ENCODE measurements at regions not wholly inside any gene's neighbourhood (a gene's known extent, or its start where the extent isn't known, plus 50 kb on each side); places are given as distances from the start of the nearest gene placed in this dataset.

- no peak for DNase-seq (ENCODE audit: low read depth in 2 of 3, low spot score in 2 of 3)
Observed at GRCh38 chr13:76796851-76797250, 89.4 kb downstream of the KCTD12 start.

- DNase-seq (ENCODE audit: low read depth in 2 of 3, low spot score in 2 of 3): no peak
Observed at GRCh38 chr13:76795701-76796695, 90.2 kb downstream of the KCTD12 start.

GRCh38 chr13:76792731-76793347 is 93.4 kb downstream of the KCTD12 start:
- DNase-seq (ENCODE audit: low read depth in 2 of 3, low spot score in 2 of 3): no peak

GRCh38 chr13:76790980-76791819 is 95.0 kb downstream of the KCTD12 start:
- peak in 1 of 3 donors; percentile 46 for DNase-seq (ENCODE audit: low read depth in 2 of 3, low spot score in 2 of 3)

GRCh38 chr13:76790526-76790925 is 95.7 kb downstream of the KCTD12 start:
- DNase-seq (ENCODE audit: low read depth in 2 of 3, low spot score in 2 of 3): no peak

- no peak for DNase-seq (ENCODE audit: low read depth in 2 of 3, low spot score in 2 of 3)
Observed at GRCh38 chr13:76783798-76784197, 102.4 kb downstream of the KCTD12 start.

GRCh38 chr13:76778853-76779252 is 107.4 kb downstream of the KCTD12 start:
- DNase-seq (ENCODE audit: low read depth in 2 of 3, low spot score in 2 of 3): no peak

GRCh38 chr13:76777096-76777495 is 109.1 kb downstream of the KCTD12 start:
- no peak for DNase-seq (ENCODE audit: low read depth in 2 of 3, low spot score in 2 of 3)

- DNase-seq (ENCODE audit: low read depth in 2 of 3, low spot score in 2 of 3): no peak
Observed at GRCh38 chr13:76775088-76775740, 111.0 kb downstream of the KCTD12 start.

- DNase-seq (ENCODE audit: low read depth in 2 of 3, low spot score in 2 of 3): no peak
Observed at GRCh38 chr13:76773448-76774094, 112.6 kb downstream of the KCTD12 start.

- DNase-seq (ENCODE audit: low read depth in 2 of 3, low spot score in 2 of 3): no peak
Observed at GRCh38 chr13:76772241-76772640, 114.0 kb downstream of the KCTD12 start.

- peak in 2 of 3 donors; percentile 9 to 50 for DNase-seq (ENCODE audit: low read depth in 2 of 3, low spot score in 2 of 3)
Observed at GRCh38 chr13:76769271-76769791, 116.9 kb downstream of the KCTD12 start.

- no peak for DNase-seq (ENCODE audit: low read depth in 2 of 3, low spot score in 2 of 3)
Observed at GRCh38 chr13:76768384-76768783, 117.8 kb downstream of the KCTD12 start.

- DNase-seq (ENCODE audit: low read depth in 2 of 3, low spot score in 2 of 3): no peak
Observed at GRCh38 chr13:76764916-76765315, 121.3 kb downstream of the KCTD12 start.

- DNase-seq (ENCODE audit: low read depth in 2 of 3, low spot score in 2 of 3): no peak
Observed at GRCh38 chr13:76764429-76764828, 121.8 kb downstream of the KCTD12 start.

- DNase-seq (ENCODE audit: low read depth in 2 of 3, low spot score in 2 of 3): no peak
Observed at GRCh38 chr13:76762721-76763120, 123.5 kb downstream of the KCTD12 start.

- DNase-seq (ENCODE audit: low read depth in 2 of 3, low spot score in 2 of 3): no peak
Observed at GRCh38 chr13:76759877-76760276, 126.3 kb downstream of the KCTD12 start.

- DNase-seq (ENCODE audit: low read depth in 2 of 3, low spot score in 2 of 3): no peak
Observed at GRCh38 chr13:76758738-76759137, 127.5 kb downstream of the KCTD12 start.

GRCh38 chr13:76758257-76758656 is 127.9 kb downstream of the KCTD12 start:
- DNase-seq (ENCODE audit: low read depth in 2 of 3, low spot score in 2 of 3): no peak

- DNase-seq (ENCODE audit: low read depth in 2 of 3, low spot score in 2 of 3): no peak
Observed at GRCh38 chr13:76756451-76756850, 129.8 kb downstream of the KCTD12 start.

Data from hematopoietic multipotent progenitor cell (in vitro differentiated cells).